GM13977 (cell line): ENCODE measurements at regions not wholly inside any gene's neighbourhood (a gene's known extent, or its start where the extent isn't known, plus 50 kb on each side); places are given as distances from the start of the nearest gene placed in this dataset.

ENCODE experiments used
- DNase-seq: peaks from one replicate; pipeline ENCODE4 v3.0.0; 2012; ENCODE audit warnings: low spot score
- CTCF ChIP-seq: IDR thresholded peaks from 2 replicates; pipeline ENCODE4 v1.5.1; 2012; ENCODE audit warnings: mild to moderate bottlenecking, control low read depth; ENCODE audit not compliant: insufficient read depth; ENCODE audit errors: extremely low read depth, missing control alignments
- in situ Hi-C: fragments of 300-500 bp; cut with MboI; formaldehyde crosslinking; loops from one replicate; pipeline ENCODE4 v1.12.0; 2022; ENCODE audit warnings: low sequenced_read_pairs, low pct_unique_long_range_greater_than_20kb, mixed read lengths, inconsistent platforms; ENCODE audit not compliant: unreplicated experiment

GRCh38 chr15:38171973-38172372 is 80.7 kb upstream of the SPRED1 start:
- no peak for DNase-seq
- in situ Hi-C loops: no loop called here
- TF ChIP-seq CTCF: no peak

GRCh38 chr15:38174691-38175090 is 77.9 kb upstream of the SPRED1 start:
- DNase-seq: no peak
- TF ChIP-seq CTCF: no peak
- in situ Hi-C loops: no loop called here

GRCh38 chr15:38176155-38176554 is 76.5 kb upstream of the SPRED1 start:
- TF ChIP-seq CTCF: no peak
- peak; percentile 46 for DNase-seq
- in situ Hi-C loops: no loop called here

GRCh38 chr15:38176691-38177090 is 75.9 kb upstream of the SPRED1 start:
- in situ Hi-C loops: no loop called here
- no peak for DNase-seq
- no peak for TF ChIP-seq CTCF

GRCh38 chr15:38182900-38183299 is 69.7 kb upstream of the SPRED1 start:
- in situ Hi-C loops: no loop called here
- TF ChIP-seq CTCF: no peak
- no peak for DNase-seq

- DNase-seq: no peak
- in situ Hi-C loops: no loop called here
- TF ChIP-seq CTCF: no peak
These were observed 66.1 kb upstream of the SPRED1 start for GRCh38 chr15:38186507-38186906.
